Ishikawa (cell line): ENCODE measurements at regions not wholly inside any gene's neighbourhood (a gene's known extent, or its start where the extent isn't known, plus 50 kb on each side); places are given as distances from the start of the nearest gene placed in this dataset.

Experiments
- CEBPB ChIP-seq: IDR thresholded peaks from 2 replicates; pipeline ENCODE4 v1.6.1; 2012
- EGR1 ChIP-seq: IDR thresholded peaks from 2 replicates; pipeline ENCODE4 v1.6.1; 2012
- EP300 ChIP-seq: IDR thresholded peaks from 2 replicates; pipeline ENCODE4 v1.6.1; 2012; ENCODE audit warnings: borderline replicate concordance
- FOXM1 ChIP-seq: IDR thresholded peaks from 2 replicates; pipeline ENCODE4 v1.6.1; 2012; ENCODE audit warnings: low read depth, borderline replicate concordance
- MAX ChIP-seq: IDR thresholded peaks from 2 replicates; pipeline ENCODE4 v1.6.1; 2012
- NFIC ChIP-seq: IDR thresholded peaks from 2 replicates; pipeline ENCODE4 v1.6.1; 2012
- RAD21 ChIP-seq: IDR thresholded peaks from 2 replicates; pipeline ENCODE4 v1.6.1; 2012; ENCODE audit warnings: low read depth
- REST ChIP-seq: IDR thresholded peaks from 2 replicates; pipeline ENCODE4 v1.6.1; 2012; ENCODE audit warnings: low read depth, mild to moderate bottlenecking
- TAF1 ChIP-seq: IDR thresholded peaks from 2 replicates; pipeline ENCODE4 v1.6.1; 2012; ENCODE audit warnings: low read depth, mild to moderate bottlenecking
- TCF12 ChIP-seq: IDR thresholded peaks from 2 replicates; pipeline ENCODE4 v1.6.1; 2012; ENCODE audit warnings: low read depth
- TEAD4 ChIP-seq: IDR thresholded peaks from 2 replicates; pipeline ENCODE4 v1.6.1; 2012
- USF1 ChIP-seq: IDR thresholded peaks from 2 replicates; pipeline ENCODE4 v1.6.1; 2012

- TF ChIP-seq EGR1: no peak
- no peak for TF ChIP-seq EP300
- no peak for TF ChIP-seq REST
- TF ChIP-seq RAD21: peak; percentile 49
- no peak for TF ChIP-seq MAX
- no peak for TF ChIP-seq NFIC
- TF ChIP-seq FOXM1: no peak
- TF ChIP-seq USF1: no peak
- TF ChIP-seq CEBPB: no peak
- no peak for TF ChIP-seq TEAD4
- no peak for TF ChIP-seq TAF1
- TF ChIP-seq TCF12: no peak
Measured at GRCh38 chr9:108776920-108777639, 78.7 kb downstream of the ACTL7B start.
